GM06990 (cell line): ENCODE measurements at regions not wholly inside any gene's neighbourhood (a gene's known extent, or its start where the extent isn't known, plus 50 kb on each side); places are given as distances from the start of the nearest gene placed in this dataset.
"Not testable (repeated sequence)": the region's sequence is repeated elsewhere in the genome, so short reads cannot be mapped to it uniquely, and the experiment has no call there.

ENCODE experiments used
- DNase-seq: peaks from one replicate; pipeline ENCODE4 v3.0.0-alpha.2; 2011; ENCODE audit not compliant: insufficient read length; ENCODE audit errors: extremely low read depth
- H3K27me3 ChIP-seq: replicated peaks from 2 replicates; pipeline ENCODE4 v1.6.0; 2011; ENCODE audit warnings: low read length; ENCODE audit not compliant: control insufficient read depth, insufficient read depth
- H3K36me3 ChIP-seq: 2 replicates; pipeline ENCODE4 v1.5.1; 2011; ENCODE audit warnings: low read length; ENCODE audit not compliant: control insufficient read depth, insufficient read depth
- H3K4me3 ChIP-seq: replicated peaks from 2 replicates; pipeline ENCODE4 v1.5.1; 2011; ENCODE audit warnings: low read depth, mild to moderate bottlenecking, control low read depth, low read length
- TF ChIP-seq, protein P1 (sequence below): IDR thresholded peaks from 2 replicates; pipeline ENCODE4 v1.5.1; 2011; ENCODE audit warnings: low read length, control low read depth, mild to moderate bottlenecking, inconsistent platforms; ENCODE audit not compliant: insufficient read depth, poor library complexity, severe bottlenecking

DNA sequence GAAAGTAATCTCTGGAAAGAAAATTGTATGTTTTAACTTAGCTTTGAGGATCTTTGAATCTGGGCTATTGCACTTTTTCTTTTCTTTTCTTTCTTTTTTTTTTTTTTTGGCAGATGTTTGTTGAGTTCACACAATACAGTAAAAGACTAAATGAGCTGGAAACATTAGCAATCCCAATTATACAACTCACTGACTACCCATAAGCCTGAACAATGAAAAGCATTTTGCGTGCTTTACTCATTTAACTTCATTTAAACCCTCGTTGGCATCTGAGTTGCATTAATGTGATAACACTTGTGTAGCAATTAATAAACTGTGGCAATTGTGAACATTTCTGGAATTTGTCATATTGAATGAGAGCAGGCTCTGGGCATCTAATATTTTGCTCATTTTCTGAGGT is 269.4 kb upstream of the RBMS3 start:
- H3K36me3 ChIP-seq: no peaks in the 10 kb centered on the region
- no peaks in the 10 kb centered on the region for H3K27me3 ChIP-seq
- no peak for DNase-seq
- no peak overlapping the region for H3K4me3 ChIP-seq
- TF ChIP-seq, protein P1, sequence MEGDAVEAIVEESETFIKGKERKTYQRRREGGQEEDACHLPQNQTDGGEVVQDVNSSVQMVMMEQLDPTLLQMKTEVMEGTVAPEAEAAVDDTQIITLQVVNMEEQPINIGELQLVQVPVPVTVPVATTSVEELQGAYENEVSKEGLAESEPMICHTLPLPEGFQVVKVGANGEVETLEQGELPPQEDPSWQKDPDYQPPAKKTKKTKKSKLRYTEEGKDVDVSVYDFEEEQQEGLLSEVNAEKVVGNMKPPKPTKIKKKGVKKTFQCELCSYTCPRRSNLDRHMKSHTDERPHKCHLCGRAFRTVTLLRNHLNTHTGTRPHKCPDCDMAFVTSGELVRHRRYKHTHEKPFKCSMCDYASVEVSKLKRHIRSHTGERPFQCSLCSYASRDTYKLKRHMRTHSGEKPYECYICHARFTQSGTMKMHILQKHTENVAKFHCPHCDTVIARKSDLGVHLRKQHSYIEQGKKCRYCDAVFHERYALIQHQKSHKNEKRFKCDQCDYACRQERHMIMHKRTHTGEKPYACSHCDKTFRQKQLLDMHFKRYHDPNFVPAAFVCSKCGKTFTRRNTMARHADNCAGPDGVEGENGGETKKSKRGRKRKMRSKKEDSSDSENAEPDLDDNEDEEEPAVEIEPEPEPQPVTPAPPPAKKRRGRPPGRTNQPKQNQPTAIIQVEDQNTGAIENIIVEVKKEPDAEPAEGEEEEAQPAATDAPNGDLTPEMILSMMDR: no peak

DNA sequence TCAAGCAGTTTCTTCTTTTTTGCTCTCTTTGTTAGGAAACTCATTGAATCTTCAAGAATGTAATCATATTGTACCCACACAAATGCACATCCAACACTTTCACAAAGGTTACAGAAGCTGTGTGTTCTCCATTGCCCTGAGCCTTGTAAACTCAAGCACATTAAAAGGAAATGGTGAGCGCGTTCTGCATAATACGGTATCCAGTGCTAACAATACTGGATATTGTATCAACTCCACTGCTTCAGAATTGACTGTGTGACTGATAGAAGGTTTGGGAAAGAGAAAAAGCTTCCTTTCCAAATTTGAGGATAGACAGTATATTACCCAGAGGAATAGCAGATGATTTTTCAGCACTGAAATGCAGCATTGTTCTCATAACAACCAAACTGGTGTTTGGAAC is 268.9 kb upstream of the RBMS3 start:
- Histone ChIP-seq H3K4me3 (no peak overlapping the region), H3K27me3 (no peaks in the 10 kb centered on the region), H3K36me3 (no peaks in the 10 kb centered on the region)
- no peak for DNase-seq
- TF ChIP-seq, protein P1: no peak

DNA sequence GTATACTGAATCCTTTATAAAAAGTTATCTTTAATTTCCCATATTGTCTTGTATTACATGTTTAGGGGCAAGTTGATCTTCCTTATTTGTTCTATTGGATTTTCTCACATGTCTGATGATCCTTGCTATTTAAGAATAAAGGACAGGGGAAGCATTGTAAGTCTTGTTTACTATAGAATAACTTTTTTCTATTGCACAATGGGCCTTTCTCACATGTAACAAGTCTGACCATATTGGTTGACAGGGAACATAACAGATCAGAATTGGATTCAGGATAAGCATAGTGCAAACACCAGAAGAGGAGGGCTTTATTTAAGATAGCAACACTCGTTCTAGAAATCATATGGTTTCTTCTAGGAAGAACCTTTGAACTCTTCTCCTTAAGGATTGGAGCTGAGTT is 257.9 kb upstream of the RBMS3 start:
- TF ChIP-seq, protein P1: no peak
- H3K4me3 ChIP-seq: no peak overlapping the region
- no peaks in the 10 kb centered on the region for H3K27me3 ChIP-seq
- H3K36me3 ChIP-seq: no peaks in the 10 kb centered on the region
- no peak for DNase-seq

DNA sequence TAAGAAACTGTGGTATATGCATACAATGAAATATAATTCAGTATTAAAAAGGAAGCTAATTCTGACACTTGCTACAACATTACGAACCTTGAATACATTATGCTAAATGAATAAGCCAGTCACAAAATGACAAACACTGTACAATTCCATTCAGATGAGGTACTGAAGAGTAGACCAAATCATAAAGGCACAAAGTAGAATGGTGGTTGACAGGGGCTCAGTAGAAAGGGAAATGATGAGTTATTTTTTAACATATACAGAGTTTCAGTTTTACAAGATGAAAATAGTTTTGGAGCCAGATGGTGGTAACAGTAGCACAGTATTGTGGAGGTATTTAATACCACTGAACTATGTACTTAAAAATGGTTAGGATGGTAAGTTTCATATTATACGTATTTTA is 254.6 kb upstream of the RBMS3 start:
- peak; percentile 40 for DNase-seq
- Histone ChIP-seq H3K27me3 (no peaks in the 10 kb centered on the region), H3K36me3 (no peaks in the 10 kb centered on the region), H3K4me3 (no peak overlapping the region)
- TF ChIP-seq, protein P1: no peak

DNA sequence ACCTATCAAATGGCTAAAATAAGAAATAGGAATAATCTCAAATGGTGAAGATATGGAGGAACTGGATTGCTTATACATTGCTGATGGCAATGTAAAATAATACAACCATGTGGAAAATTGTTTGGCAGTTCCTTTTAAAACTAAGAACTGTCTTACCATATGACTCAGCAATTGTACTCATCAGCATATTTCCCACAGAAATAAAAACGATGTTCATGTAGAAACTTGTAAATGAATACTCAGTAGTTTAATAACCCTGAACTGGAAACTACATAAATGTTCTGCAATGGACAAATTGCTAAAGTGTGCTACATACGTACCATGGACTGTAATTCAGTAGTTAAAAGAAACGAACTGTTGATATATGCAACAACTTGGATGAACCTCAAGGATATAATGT is 253.9 kb upstream of the RBMS3 start:
- peak; percentile 12 for DNase-seq

DNA sequence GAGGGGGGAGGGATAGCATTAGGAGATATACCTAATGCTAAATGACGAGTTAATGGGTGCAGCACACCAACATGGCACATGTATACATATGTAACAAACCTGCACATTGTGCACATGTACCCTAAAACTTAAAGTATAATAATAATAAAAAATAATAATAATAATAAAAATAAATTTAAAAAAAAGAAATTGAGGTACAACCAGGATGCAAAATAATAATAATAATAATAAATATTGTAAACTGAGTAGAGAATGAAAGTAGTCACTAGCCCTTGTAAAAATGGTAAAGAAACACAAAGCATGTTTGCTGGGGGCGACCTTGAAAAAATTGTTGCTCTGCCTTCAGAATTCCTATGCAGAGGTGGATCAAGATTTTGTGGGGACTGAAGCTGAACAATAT is 249.7 kb upstream of the RBMS3 start:
- not testable (repeated sequence) for DNase-seq, H3K27me3 ChIP-seq, H3K36me3 ChIP-seq, H3K4me3 ChIP-seq

More for the DNA sequence above, 253.9 kb upstream of the RBMS3 start:
- Histone ChIP-seq H3K4me3 (no peak overlapping the region), H3K36me3 (no peaks in the 10 kb centered on the region), H3K27me3 (no peaks in the 10 kb centered on the region)
- TF ChIP-seq, protein P1: no peak
